ENCODE measurements at regions not wholly inside any gene's neighbourhood (a gene's known extent, or its start where the extent isn't known, plus 50 kb on each side); places are given as distances from the start of the nearest gene placed in this dataset.

DNA sequence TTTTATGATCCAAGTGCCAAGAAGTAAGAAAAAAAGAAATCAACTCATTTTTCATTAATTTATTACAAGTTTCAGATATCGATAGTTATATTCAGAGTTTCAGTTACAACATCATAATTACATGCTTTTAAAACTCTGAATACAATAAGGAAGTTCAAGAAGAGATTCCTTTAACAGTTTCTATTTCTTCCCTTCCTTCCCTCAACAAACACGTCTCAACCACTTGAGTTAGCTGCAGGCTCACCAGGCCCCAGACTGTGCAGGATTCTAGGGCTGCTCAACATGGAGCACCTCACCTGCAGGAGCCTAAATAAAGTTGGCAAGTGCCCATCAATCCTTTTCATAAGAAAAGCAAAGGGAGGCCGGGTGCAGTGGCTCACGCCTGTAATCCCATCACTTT lies 79.2 kb upstream of the FNDC3B start (continued):
- TF ChIP-seq, protein P1, sequence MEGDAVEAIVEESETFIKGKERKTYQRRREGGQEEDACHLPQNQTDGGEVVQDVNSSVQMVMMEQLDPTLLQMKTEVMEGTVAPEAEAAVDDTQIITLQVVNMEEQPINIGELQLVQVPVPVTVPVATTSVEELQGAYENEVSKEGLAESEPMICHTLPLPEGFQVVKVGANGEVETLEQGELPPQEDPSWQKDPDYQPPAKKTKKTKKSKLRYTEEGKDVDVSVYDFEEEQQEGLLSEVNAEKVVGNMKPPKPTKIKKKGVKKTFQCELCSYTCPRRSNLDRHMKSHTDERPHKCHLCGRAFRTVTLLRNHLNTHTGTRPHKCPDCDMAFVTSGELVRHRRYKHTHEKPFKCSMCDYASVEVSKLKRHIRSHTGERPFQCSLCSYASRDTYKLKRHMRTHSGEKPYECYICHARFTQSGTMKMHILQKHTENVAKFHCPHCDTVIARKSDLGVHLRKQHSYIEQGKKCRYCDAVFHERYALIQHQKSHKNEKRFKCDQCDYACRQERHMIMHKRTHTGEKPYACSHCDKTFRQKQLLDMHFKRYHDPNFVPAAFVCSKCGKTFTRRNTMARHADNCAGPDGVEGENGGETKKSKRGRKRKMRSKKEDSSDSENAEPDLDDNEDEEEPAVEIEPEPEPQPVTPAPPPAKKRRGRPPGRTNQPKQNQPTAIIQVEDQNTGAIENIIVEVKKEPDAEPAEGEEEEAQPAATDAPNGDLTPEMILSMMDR (conservative IDR thresholded peaks at IDR 0.05; ENCODE audit: low read depth in 2 of 2) = no peak

DNA sequence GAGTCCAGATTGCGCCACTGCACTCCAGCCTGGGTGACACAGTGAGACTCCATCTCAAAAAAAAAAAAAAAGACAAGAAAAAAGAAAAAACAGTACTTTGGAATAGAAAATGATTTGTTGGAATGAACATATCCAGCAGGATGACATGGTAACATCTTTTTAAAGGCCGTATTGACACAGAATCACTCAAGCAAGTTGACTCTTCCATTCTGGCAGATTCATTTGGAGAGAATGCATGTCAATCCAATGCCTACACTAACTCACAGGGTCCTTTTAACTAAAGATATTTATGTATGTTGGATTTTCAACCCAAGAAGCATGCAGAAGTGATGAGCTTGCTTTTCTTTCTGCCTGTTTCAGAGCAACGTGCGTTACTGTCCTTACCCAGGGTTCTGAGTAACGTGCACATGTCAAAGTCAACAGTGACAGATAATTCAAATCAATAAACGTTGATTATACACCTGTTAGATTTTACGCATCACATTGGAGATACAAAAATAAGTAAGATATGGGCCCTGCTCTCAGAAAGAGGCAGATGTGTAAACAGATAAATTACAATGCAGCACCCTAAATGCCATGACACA lies 77.1 kb upstream of the FNDC3B start:
- H3K79me2 ChIP-seq (replicated peaks; ENCODE audit: insufficient read depth) = no peaks in the 10 kb centered on the region
- H3K4me1 ChIP-seq (ENCODE audit: insufficient read depth) = peaks cover 16% of the 10 kb centered on the region
- H3K27ac Mint-ChIP-seq = no peak overlapping the region
- no peak overlapping the region for H3K4me3 ChIP-seq
- H3K27ac ChIP-seq (ENCODE audit: low read depth) = no peak overlapping the region
- no peaks in the 10 kb centered on the region for H3K9me3 Mint-ChIP-seq
- H3K36me3 ChIP-seq (ENCODE audit: insufficient read depth) = no peaks in the 10 kb centered on the region
- no peak overlapping the region for H2AFZ ChIP-seq
- no peaks in the 10 kb centered on the region for H4K20me1 ChIP-seq (replicated peaks; ENCODE audit: insufficient read depth)
- ATAC-seq (no peak), DNase-seq (ENCODE audit: low spot score) (no peak)
- H3K4me1 Mint-ChIP-seq = peaks cover 22% of the 10 kb centered on the region
- H3K9me2 ChIP-seq (ENCODE audit: insufficient read depth) = no peaks in the 10 kb centered on the region
- no peaks in the 10 kb centered on the region for H3K27me3 ChIP-seq (ENCODE audit: insufficient read depth)
- TF ChIP-seq, protein P2, sequence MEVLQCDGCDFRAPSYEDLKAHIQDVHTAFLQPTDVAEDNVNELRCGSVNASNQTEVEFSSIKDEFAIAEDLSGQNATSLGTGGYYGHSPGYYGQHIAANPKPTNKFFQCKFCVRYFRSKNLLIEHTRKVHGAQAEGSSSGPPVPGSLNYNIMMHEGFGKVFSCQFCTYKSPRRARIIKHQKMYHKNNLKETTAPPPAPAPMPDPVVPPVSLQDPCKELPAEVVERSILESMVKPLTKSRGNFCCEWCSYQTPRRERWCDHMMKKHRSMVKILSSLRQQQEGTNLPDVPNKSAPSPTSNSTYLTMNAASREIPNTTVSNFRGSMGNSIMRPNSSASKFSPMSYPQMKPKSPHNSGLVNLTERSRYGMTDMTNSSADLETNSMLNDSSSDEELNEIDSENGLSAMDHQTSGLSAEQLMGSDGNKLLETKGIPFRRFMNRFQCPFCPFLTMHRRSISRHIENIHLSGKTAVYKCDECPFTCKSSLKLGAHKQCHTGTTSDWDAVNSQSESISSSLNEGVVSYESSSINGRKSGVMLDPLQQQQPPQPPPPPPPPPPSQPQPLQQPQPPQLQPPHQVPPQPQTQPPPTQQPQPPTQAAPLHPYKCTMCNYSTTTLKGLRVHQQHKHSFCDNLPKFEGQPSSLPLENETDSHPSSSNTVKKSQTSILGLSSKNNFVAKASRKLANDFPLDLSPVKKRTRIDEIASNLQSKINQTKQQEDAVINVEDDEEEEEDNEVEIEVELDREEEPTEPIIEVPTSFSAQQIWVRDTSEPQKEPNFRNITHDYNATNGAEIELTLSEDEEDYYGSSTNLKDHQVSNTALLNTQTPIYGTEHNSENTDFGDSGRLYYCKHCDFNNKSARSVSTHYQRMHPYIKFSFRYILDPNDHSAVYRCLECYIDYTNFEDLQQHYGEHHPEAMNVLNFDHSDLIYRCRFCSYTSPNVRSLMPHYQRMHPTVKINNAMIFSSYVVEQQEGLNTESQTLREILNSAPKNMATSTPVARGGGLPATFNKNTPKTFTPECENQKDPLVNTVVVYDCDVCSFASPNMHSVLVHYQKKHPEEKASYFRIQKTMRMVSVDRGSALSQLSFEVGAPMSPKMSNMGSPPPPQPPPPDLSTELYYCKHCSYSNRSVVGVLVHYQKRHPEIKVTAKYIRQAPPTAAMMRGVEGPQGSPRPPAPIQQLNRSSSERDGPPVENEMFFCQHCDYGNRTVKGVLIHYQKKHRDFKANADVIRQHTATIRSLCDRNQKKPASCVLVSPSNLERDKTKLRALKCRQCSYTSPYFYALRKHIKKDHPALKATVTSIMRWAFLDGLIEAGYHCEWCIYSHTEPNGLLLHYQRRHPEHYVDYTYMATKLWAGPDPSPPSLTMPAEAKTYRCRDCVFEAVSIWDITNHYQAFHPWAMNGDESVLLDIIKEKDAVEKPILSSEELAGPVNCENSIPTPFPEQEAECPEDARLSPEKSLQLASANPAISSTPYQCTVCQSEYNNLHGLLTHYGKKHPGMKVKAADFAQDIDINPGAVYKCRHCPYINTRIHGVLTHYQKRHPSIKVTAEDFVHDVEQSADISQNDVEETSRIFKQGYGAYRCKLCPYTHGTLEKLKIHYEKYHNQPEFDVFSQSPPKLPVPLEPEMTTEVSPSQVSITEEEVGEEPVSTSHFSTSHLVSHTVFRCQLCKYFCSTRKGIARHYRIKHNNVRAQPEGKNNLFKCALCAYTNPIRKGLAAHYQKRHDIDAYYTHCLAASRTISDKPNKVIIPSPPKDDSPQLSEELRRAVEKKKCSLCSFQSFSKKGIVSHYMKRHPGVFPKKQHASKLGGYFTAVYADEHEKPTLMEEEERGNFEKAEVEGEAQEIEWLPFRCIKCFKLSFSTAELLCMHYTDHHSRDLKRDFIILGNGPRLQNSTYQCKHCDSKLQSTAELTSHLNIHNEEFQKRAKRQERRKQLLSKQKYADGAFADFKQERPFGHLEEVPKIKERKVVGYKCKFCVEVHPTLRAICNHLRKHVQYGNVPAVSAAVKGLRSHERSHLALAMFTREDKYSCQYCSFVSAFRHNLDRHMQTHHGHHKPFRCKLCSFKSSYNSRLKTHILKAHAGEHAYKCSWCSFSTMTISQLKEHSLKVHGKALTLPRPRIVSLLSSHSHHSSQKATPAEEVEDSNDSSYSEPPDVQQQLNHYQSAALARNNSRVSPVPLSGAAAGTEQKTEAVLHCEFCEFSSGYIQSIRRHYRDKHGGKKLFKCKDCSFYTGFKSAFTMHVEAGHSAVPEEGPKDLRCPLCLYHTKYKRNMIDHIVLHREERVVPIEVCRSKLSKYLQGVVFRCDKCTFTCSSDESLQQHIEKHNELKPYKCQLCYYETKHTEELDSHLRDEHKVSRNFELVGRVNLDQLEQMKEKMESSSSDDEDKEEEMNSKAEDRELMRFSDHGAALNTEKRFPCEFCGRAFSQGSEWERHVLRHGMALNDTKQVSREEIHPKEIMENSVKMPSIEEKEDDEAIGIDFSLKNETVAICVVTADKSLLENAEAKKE (CRISPR knock-in tag; IDR thresholded peaks at IDR 0.05) = no peak
- TF ChIP-seq EZH2phosphoT487 (IDR thresholded peaks at IDR 0.05; ENCODE audit: unreplicated experiment) (no peak), EZH2 (IDR thresholded peaks at IDR 0.05; ENCODE audit: low read depth, unreplicated experiment) (no peak), ZNF114 (CRISPR knock-in tag; IDR thresholded peaks at IDR 0.05) (no peak), STAT1 (IDR thresholded peaks at IDR 0.05; ENCODE audit: unreplicated experiment) (no peak), JUNB (IDR thresholded peaks at IDR 0.05; ENCODE audit: unreplicated experiment) (no peak)
- TF ChIP-seq, protein P3, sequence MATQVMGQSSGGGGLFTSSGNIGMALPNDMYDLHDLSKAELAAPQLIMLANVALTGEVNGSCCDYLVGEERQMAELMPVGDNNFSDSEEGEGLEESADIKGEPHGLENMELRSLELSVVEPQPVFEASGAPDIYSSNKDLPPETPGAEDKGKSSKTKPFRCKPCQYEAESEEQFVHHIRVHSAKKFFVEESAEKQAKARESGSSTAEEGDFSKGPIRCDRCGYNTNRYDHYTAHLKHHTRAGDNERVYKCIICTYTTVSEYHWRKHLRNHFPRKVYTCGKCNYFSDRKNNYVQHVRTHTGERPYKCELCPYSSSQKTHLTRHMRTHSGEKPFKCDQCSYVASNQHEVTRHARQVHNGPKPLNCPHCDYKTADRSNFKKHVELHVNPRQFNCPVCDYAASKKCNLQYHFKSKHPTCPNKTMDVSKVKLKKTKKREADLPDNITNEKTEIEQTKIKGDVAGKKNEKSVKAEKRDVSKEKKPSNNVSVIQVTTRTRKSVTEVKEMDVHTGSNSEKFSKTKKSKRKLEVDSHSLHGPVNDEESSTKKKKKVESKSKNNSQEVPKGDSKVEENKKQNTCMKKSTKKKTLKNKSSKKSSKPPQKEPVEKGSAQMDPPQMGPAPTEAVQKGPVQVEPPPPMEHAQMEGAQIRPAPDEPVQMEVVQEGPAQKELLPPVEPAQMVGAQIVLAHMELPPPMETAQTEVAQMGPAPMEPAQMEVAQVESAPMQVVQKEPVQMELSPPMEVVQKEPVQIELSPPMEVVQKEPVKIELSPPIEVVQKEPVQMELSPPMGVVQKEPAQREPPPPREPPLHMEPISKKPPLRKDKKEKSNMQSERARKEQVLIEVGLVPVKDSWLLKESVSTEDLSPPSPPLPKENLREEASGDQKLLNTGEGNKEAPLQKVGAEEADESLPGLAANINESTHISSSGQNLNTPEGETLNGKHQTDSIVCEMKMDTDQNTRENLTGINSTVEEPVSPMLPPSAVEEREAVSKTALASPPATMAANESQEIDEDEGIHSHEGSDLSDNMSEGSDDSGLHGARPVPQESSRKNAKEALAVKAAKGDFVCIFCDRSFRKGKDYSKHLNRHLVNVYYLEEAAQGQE (IDR thresholded peaks at IDR 0.05; ENCODE audit: unreplicated experiment) = no peak
- TF ChIP-seq, protein P4, sequence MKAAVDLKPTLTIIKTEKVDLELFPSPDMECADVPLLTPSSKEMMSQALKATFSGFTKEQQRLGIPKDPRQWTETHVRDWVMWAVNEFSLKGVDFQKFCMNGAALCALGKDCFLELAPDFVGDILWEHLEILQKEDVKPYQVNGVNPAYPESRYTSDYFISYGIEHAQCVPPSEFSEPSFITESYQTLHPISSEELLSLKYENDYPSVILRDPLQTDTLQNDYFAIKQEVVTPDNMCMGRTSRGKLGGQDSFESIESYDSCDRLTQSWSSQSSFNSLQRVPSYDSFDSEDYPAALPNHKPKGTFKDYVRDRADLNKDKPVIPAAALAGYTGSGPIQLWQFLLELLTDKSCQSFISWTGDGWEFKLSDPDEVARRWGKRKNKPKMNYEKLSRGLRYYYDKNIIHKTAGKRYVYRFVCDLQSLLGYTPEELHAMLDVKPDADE (IDR thresholded peaks at IDR 0.05) = no peak
- TF ChIP-seq, protein P1 (conservative IDR thresholded peaks at IDR 0.05; ENCODE audit: low read depth in 2 of 2) = no peak
- H3K36me3 Mint-ChIP-seq (ENCODE audit: low read depth) = no peaks in the 10 kb centered on the region
- no peak overlapping the region for H3K4me3 Mint-ChIP-seq
- no peak overlapping the region for H3K4me2 ChIP-seq
- H3K27me3 Mint-ChIP-seq (ENCODE audit: insufficient read depth, low read depth, poor library complexity) = peaks cover 4% of the 10 kb centered on the region
- H3F3A ChIP-seq (replicated peaks; ENCODE audit: low read depth) = no peaks in the 10 kb centered on the region

Data from GM23338 (cell line).